GM18517 (cell line): ENCODE measurements at regions not wholly inside any gene's neighbourhood (a gene's known extent, or its start where the extent isn't known, plus 50 kb on each side); places are given as distances from the start of the nearest gene placed in this dataset.

Experiments
- ATAC-seq: cut with Tn5 transposase; IDR thresholded peaks from one replicate; pipeline ENCODE4 v1.9.1; 2021; ENCODE audit warnings: mild to moderate bottlenecking, moderate library complexity; ENCODE audit not compliant: unreplicated experiment

- ATAC-seq, result no peak
These were observed 343.1 kb downstream of the MZT1 start for GRCh38 chr13:72384186-72384823.

DNA sequence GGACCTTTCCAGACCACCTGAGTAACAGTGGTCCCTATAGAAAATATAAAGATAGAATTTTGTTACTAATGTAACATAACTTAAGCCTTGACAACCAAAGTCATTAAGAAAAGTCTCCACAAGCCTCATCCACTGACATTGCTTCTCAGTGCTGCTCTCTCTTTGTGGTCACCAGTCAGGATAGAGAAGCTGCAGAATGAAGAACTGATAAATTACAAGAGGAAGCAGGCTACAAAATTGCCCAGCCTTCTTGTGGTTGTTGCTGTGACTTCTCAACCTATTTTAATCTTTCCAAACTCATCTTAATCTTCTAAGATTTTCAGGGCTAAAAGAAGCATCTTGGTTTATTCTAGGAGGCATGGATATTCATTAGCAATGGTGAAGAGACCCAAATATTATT lies 343.8 kb downstream of the MZT1 start:
- no peak for ATAC-seq

- ATAC-seq, result no peak
These were observed 347.8 kb downstream of the MZT1 start for GRCh38 chr13:72379581-72379980.

DNA sequence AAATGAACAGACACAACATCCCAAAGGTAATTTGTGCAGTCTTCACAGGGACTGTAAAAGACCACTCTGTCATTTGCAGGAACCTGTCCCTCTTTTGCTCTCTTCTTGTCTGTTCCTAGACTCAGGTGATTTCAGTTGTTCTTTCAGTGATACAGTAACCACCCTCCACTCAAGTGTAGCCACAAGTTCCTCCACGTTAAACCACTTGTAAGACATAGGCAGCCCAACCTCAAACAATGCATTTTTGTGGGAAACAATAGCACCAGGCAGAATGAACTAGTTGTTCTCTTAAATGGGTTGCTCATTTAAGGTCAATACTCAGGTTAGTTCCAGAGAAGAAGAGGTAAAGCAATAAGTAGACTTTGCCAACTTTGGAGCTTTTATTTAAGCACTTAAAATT lies 359.4 kb downstream of the MZT1 start:
- no peak for ATAC-seq

- no peak for ATAC-seq
These were observed 380.7 kb downstream of the MZT1 start for GRCh38 chr13:72346716-72347115.

DNA sequence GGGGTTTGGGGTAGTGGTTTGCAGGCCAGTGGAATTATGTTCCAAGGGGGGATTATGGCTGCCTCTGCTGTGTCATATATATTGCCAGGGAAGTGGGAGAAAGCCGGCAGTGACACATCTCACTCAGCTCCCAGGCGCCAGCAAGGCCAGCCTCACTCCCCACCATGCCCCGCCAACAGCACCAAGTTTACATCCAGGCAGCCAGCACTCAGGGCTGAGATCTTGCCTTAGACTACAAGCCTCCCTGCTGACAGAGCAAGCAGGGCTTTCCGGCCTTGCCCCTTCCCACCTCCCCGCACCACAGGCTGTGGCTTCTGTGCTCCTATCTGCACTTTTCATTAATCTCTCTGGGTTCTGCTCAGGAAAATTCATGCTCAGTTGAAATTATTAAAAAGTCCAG lies 385.1 kb downstream of the MZT1 start:
- ATAC-seq, result no peak

GRCh38 chr13:72341904-72342303 lies 385.5 kb downstream of the MZT1 start:
- no peak for ATAC-seq

GRCh38 chr13:72317346-72318109 lies 409.9 kb downstream of the MZT1 start:
- ATAC-seq, result no peak

- no peak for ATAC-seq
These were observed 410.7 kb downstream of the MZT1 start for GRCh38 chr13:72316716-72317115.

- no peak for ATAC-seq
These were observed 412.1 kb downstream of the MZT1 start for GRCh38 chr13:72315312-72315711.

DNA sequence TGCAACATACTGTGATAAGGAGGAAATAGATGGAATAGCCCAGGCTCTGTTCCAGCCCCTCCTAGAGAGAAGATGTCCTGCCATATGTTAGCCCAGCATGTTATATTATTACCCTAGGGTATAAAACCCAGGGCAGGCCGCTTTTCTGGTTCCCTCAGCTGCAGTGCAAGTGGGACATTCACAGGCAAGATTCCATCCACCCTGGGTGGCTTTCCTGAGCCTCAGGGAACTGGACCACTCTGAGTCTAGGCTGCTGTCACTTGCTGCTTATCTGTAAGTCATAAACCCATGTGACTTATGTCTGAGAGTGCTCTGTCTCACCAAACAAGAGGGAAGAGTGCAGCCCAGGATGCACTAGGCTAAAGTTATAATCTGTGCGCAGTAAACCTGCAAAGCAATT lies 413.2 kb downstream of the MZT1 start:
- no peak for ATAC-seq

- no peak for ATAC-seq
These were observed 413.9 kb downstream of the MZT1 start for GRCh38 chr13:72313546-72313945.

- no peak for ATAC-seq
These were observed 423.3 kb downstream of the MZT1 start for GRCh38 chr13:72303941-72304746.

DNA sequence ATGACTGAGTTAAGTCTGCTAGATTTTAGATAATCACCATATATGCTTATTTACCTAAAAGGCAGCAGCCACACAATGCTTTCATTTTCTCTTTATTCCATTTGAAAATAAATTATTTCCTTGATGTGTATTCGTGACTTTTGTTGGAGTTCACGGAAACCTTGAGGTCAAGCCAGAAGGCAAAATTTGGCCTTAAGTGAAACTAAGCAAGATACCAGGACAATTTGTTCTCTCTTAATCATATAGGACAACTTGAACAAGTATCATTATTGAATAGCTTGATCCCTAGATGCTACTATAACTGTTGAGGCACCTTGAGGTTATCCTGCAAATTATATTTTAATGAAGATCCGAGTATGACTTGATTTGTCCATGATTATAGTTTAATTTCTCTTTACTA lies 429.2 kb upstream of the DACH1 start:
- no peak for ATAC-seq

GRCh38 chr13:72295153-72295552 lies 428.1 kb upstream of the DACH1 start:
- no peak for ATAC-seq

GRCh38 chr13:72293206-72293605 lies 426.2 kb upstream of the DACH1 start:
- no peak for ATAC-seq

GRCh38 chr13:72290962-72291681 lies 424.1 kb upstream of the DACH1 start:
- ATAC-seq, result no peak

DNA sequence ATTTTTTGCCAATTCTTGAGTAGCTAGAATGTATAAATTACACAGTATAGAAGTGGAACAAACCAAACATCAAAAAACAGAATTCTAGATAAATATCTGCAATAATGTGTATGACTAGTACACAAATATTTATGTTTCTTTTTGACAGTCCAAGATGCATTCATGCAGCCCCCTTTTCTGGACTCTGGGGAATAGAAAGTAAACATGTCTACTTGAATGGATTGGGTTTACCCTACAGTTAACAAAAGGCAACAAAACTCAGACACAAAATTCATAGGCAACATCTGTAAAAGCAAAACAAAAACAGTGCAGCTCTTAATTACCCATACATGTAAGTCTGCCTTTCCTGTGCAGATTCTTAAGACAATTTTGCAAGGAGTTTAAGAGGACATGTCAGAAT lies 419.4 kb upstream of the DACH1 start:
- ATAC-seq, result no peak

DNA sequence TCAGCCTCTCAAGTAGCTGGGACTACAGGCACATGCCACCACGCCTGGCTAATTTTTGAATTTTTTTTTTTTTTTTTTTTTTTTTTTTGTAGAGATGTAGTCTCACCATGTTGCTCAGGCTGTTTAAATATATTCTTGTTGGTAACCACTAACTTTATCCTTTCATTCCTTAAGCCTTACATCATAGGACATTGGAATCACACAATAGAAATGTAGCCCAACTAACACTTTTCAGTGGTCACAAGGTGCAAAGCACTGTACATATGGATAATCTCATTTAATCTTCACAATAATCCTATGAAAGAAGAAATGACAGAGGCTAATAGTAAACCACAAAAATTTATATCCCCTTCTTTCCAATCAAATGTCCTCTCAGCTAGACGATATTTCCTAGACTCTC lies 417.8 kb upstream of the DACH1 start:
- ATAC-seq, result no peak

GRCh38 chr13:72261732-72262131 lies 394.7 kb upstream of the DACH1 start:
- no peak for ATAC-seq

DNA sequence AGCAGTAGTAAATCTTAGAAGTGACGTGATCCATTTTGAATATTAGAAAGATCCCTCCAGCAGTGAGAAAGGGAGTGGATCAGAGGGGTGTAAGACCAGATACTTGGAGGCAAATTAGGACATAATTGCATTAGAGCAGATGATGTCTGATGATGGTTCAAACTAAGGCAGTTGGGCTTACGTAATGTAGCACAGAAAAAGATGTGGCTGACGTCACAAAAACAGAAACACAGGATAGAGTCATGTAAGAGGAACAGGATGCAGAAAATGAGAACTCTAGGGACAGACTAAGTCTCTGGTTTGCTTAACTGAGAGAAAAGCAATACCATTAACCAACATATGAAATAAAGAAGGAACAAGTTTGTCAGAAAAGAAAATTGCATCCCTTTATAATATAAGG lies 392.5 kb upstream of the DACH1 start:
- ATAC-seq, result no peak
